ENCODE measurements at regions not wholly inside any gene's neighbourhood (a gene's known extent, or its start where the extent isn't known, plus 50 kb on each side); places are given as distances from the start of the nearest gene placed in this dataset.

- 72 to 74% methylated on average over 1 of the region's 1 CpG for WGBS, 2 donors
- Histone ChIP-seq H3K36me3 (no peaks in the 10 kb centered on the region), H3K9me3 (no peaks in the 10 kb centered on the region), H3K4me1 (peaks cover 0 to 12% (median 0%) of the 10 kb centered on the region in 3 donors), H3K27ac (no peak overlapping the region), H3K4me3 (no peak overlapping the region), H3K27me3 (no peaks in the 10 kb centered on the region)
- TF ChIP-seq CTCF (IDR thresholded peaks at IDR 0.05) = no peak
- TF ChIP-seq POLR2A (IDR thresholded peaks at IDR 0.05) = no peak
- no peak for DNase-seq
- intact Hi-C loops (cut with DNase I) = no loop called here
These were observed 287.4 kb downstream of the RBM43 start for GRCh38 chr2:150974234-150974633.

DNA sequence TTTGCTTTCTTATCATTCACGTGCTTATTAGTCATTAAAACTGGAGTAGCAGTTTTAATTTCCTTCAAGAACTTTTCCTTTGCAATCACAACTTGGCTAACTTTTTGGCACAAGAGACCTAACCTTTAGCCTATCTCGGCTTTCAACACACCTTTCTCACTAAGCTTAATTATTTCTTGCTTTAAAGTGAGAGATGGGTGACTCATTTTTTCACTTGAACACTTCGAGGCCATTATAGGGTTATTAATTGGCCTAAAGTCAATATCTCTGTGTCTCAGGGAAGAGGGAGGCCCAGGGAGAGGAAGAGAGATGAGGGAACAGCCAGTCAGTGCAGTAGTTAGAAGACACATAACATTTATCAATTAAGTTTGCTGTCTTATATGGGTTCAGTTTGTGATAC lies 289.8 kb downstream of the RBM43 start:
- Histone ChIP-seq H3K4me1 (peaks cover 0 to 12% (median 0%) of the 10 kb centered on the region in 3 donors), H3K27me3 (no peaks in the 10 kb centered on the region), H3K36me3 (no peaks in the 10 kb centered on the region), H3K9me3 (no peaks in the 10 kb centered on the region), H3K4me3 (no peak overlapping the region), H3K27ac (no peak overlapping the region)
- DNase-seq = no peak
- TF ChIP-seq POLR2A (IDR thresholded peaks at IDR 0.05) (no peak), CTCF (IDR thresholded peaks at IDR 0.05) (no peak)
- intact Hi-C loops (cut with DNase I) = no loop called here
- WGBS, 2 donors = 46 to 49% methylated on average over 3 of the region's 3 CpGs

- 84 to 87% methylated on average over 4 to 5 of the region's 5 CpGs for WGBS, 2 donors
- Histone ChIP-seq H3K36me3 (no peaks in the 10 kb centered on the region), H3K27ac (no peak overlapping the region), H3K4me1 (no peaks in the 10 kb centered on the region), H3K4me3 (no peak overlapping the region), H3K9me3 (no peaks in the 10 kb centered on the region), H3K27me3 (no peaks in the 10 kb centered on the region)
- intact Hi-C loops (cut with DNase I) = no loop called here
- DNase-seq = no peak
- no peak for TF ChIP-seq POLR2A (IDR thresholded peaks at IDR 0.05)
- TF ChIP-seq CTCF (IDR thresholded peaks at IDR 0.05) = no peak
These were observed 298.3 kb downstream of the RBM43 start for GRCh38 chr2:150963336-150963735.

GRCh38 chr2:150955231-150955630 lies 306.4 kb downstream of the RBM43 start:
- Histone ChIP-seq H3K4me1 (no peaks in the 10 kb centered on the region), H3K36me3 (no peaks in the 10 kb centered on the region), H3K27me3 (no peaks in the 10 kb centered on the region), H3K27ac (no peak overlapping the region), H3K9me3 (no peaks in the 10 kb centered on the region), H3K4me3 (no peak overlapping the region)
- intact Hi-C loops (cut with DNase I) = no loop called here
- TF ChIP-seq POLR2A (IDR thresholded peaks at IDR 0.05) (no peak), CTCF (IDR thresholded peaks at IDR 0.05) (no peak)
- 77 to 95% methylated on average over 4 to 10 of the region's 10 CpGs for WGBS, 2 donors
- DNase-seq = no peak

DNA sequence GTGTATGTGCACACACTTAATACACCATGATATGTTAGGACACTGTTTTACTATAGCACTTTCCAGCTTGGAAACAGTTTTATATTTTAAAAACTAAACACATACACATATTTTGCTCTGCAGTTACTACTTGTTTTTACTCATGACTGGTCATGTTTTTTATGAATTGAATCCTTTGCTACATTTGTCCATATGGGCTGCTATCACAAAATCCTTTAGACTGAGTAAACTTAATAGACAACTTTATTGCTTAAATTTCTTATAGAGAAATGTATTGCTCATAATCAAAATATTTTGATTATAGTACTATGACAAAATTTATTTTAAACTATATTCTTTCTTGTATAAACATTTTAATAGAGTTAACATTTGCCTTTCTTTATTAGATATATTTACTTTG lies 314.8 kb downstream of the RBM43 start:
- intact Hi-C loops (cut with DNase I) = no loop called here
- no peaks in the 10 kb centered on the region for H3K27me3 ChIP-seq
- H3K4me3 ChIP-seq = no peak overlapping the region
- H3K4me1 ChIP-seq = no peaks in the 10 kb centered on the region
- TF ChIP-seq POLR2A (IDR thresholded peaks at IDR 0.05) (no peak), CTCF (IDR thresholded peaks at IDR 0.05) (no peak)
- no peaks in the 10 kb centered on the region for H3K36me3 ChIP-seq
- no peak overlapping the region for H3K27ac ChIP-seq
- no peak for DNase-seq
- H3K9me3 ChIP-seq = no peaks in the 10 kb centered on the region

Data from esophagus squamous epithelium (tissue), 5 donors.